PC-9 (cell line): ENCODE measurements at regions not wholly inside any gene's neighbourhood (a gene's known extent, or its start where the extent isn't known, plus 50 kb on each side); places are given as distances from the start of the nearest gene placed in this dataset.
A peak's percentile ranks its signal among the peaks of the same experiment; 100 is the strongest.

Experiments used
- CTCF ChIP-seq: fragments of 200-600 bp; sonication (generic); conservative IDR thresholded peaks from 2 replicates; pipeline ENCODE4 v1.6.1; 2017; ENCODE audit warnings: mixed run types, antibody characterized with exemption, mild to moderate bottlenecking, moderate library complexity
- EZH2 ChIP-seq: fragments of 200-600 bp; sonication (generic); IDR thresholded peaks from 2 replicates; pipeline ENCODE4 v1.8.0; 2017; ENCODE audit warnings: antibody characterized with exemption, low read depth

DNA sequence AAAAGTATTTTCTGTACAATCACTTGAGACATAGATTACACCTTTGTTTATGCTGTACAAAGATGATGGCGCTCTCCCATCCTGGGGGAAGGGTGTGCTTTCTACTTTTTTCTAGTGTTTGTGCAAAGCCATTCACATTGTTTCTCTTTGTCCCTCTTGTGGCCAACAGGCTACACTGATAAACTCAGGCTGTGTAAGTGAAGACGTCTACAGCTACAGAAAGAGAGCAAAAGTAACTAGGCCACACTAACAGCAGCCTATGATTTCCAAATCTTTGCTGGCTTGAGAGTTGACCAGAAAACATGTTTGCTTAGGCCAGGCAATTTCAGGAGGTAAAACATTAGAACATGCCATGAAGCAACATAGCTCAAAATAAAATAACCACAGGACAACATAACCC lies 75.1 kb downstream of the FOXB1 start:
- TF ChIP-seq CTCF: peak; percentile 43; the same call in 1 of the 2 replicates
- no peak for TF ChIP-seq EZH2
